Mesenchymal stem cell (in vitro differentiated cells and primary cell): ENCODE measurements at regions not wholly inside any gene's neighbourhood (a gene's known extent, or its start where the extent isn't known, plus 50 kb on each side); places are given as distances from the start of the nearest gene placed in this dataset.
A peak's percentile ranks its signal among the peaks of the same experiment; 100 is the strongest.

ENCODE experiments used
- DNase-seq: peaks from one replicate; pipeline ENCODE4 v3.0.0-alpha.2; 2013
- H2AFZ ChIP-seq: one replicate; pipeline ENCODE4 v1.6.1; 2013; ENCODE audit warnings: low read depth, mild to moderate bottlenecking, control low read depth, inconsistent platforms, low read length, moderate library complexity
- H2AK5ac ChIP-seq: 2 replicates; pipeline ENCODE4 v1.6.1; 2013; ENCODE audit warnings: low read length, moderate library complexity, mild to moderate bottlenecking, inconsistent platforms; ENCODE audit not compliant: severe bottlenecking
- H2BK120ac ChIP-seq: one replicate; pipeline ENCODE4 v1.6.1; 2013; ENCODE audit warnings: low read depth, mild to moderate bottlenecking, inconsistent platforms, low read length, moderate library complexity
- H2BK12ac ChIP-seq, 2 experiments: one replicate each; pipeline ENCODE4 v1.6.1; 2013; ENCODE audit warnings: inconsistent platforms in 2 of 2, low read length in 2 of 2, mild to moderate bottlenecking in 2 of 2, moderate library complexity in 2 of 2, control low read depth in 1 of 2
- H2BK15ac ChIP-seq: one replicate; pipeline ENCODE4 v1.6.1; 2013; ENCODE audit warnings: mild to moderate bottlenecking, low read depth, inconsistent platforms; ENCODE audit not compliant: poor library complexity, severe bottlenecking
- H2BK5ac ChIP-seq: 2 replicates; pipeline ENCODE4 v1.6.1; 2013; ENCODE audit warnings: low read depth, mild to moderate bottlenecking, low read length, control low read depth, inconsistent platforms; ENCODE audit not compliant: poor library complexity, severe bottlenecking
- H3K14ac ChIP-seq, 2 experiments: one replicate each; pipeline ENCODE4 v1.6.1; 2013; ENCODE audit warnings: inconsistent platforms in 2 of 2, low read length in 2 of 2, control low read depth in 1 of 2, mild to moderate bottlenecking in 1 of 2, moderate library complexity in 1 of 2
- H3K18ac ChIP-seq, 2 experiments: one replicate each; pipeline ENCODE4 v1.6.1; 2013; ENCODE audit warnings: inconsistent platforms in 2 of 2, low read length in 2 of 2, control low read depth in 1 of 2, low read depth in 1 of 2, mild to moderate bottlenecking in 1 of 2
- H3K23ac ChIP-seq, 2 experiments: one replicate each; pipeline ENCODE4 v1.6.1; 2013; ENCODE audit warnings: inconsistent platforms in 2 of 2, low read length in 2 of 2, mild to moderate bottlenecking in 2 of 2, moderate library complexity in 2 of 2, control low read depth in 1 of 2
- H3K27ac ChIP-seq: 2 replicates; pipeline ENCODE4 v1.5.1; 2013; ENCODE audit warnings: mild to moderate bottlenecking, moderate library complexity, low read length, control low read depth, inconsistent platforms; ENCODE audit not compliant: poor library complexity, severe bottlenecking
- H3K27me3 ChIP-seq, 2 experiments: 2 replicates each; pipeline versions ENCODE4 v1.6.1 to v1.7.0; 2013; ENCODE audit warnings: low read length in 2 of 2, mild to moderate bottlenecking in 2 of 2, moderate library complexity in 2 of 2, control low read depth in 1 of 2, inconsistent platforms in 1 of 2; ENCODE audit not compliant: control insufficient read depth in 1 of 2, insufficient read depth in 1 of 2
- H3K36me3 ChIP-seq, 2 experiments: 2 replicates each; pipeline versions ENCODE4 v1.6.1 to v1.7.0; 2013; ENCODE audit warnings: low read length in 2 of 2, control low read depth in 1 of 2, inconsistent platforms in 1 of 2, low read depth in 1 of 2, mild to moderate bottlenecking in 1 of 2; ENCODE audit not compliant: insufficient read depth in 2 of 2, control insufficient read depth in 1 of 2
- H3K4ac ChIP-seq, 2 experiments: one replicate each; pipeline ENCODE4 v1.6.1; 2013; ENCODE audit warnings: inconsistent platforms in 2 of 2, low read length in 2 of 2, mild to moderate bottlenecking in 2 of 2, moderate library complexity in 2 of 2, control low read depth in 1 of 2, low read depth in 1 of 2
- H3K4me1 ChIP-seq: 2 replicates; pipeline ENCODE4 v1.6.1; 2013; ENCODE audit warnings: low read depth, low read length, control low read depth; ENCODE audit not compliant: control insufficient read depth, insufficient read depth
- H3K4me2 ChIP-seq: 2 replicates; pipeline ENCODE4 v1.6.1; 2013; ENCODE audit warnings: low read length, mild to moderate bottlenecking, inconsistent platforms; ENCODE audit not compliant: poor library complexity, severe bottlenecking
- H3K4me3 ChIP-seq, 2 experiments: 2 replicates each; pipeline versions ENCODE4 v1.5.1 to v1.7.0; 2013; ENCODE audit warnings: low read length in 2 of 2, mild to moderate bottlenecking in 2 of 2, control low read depth in 1 of 2, low read depth in 1 of 2; ENCODE audit not compliant: insufficient read depth in 1 of 2
- H3K79me1 ChIP-seq: replicated peaks from 2 replicates; pipeline ENCODE4 v1.6.1; 2013; ENCODE audit warnings: mild to moderate bottlenecking, control low read depth, low read length, inconsistent platforms; ENCODE audit not compliant: poor library complexity, severe bottlenecking
- H3K9ac ChIP-seq: 2 replicates; pipeline ENCODE4 v1.7.0; 2013; ENCODE audit warnings: mild to moderate bottlenecking, low read length, moderate library complexity
- H3K9me3 ChIP-seq: 2 replicates; pipeline ENCODE4 v1.7.0; 2013; ENCODE audit warnings: mild to moderate bottlenecking, low read length; ENCODE audit not compliant: control insufficient read depth
- H4K8ac ChIP-seq: one replicate; pipeline ENCODE4 v1.6.1; 2013; ENCODE audit warnings: inconsistent platforms, mild to moderate bottlenecking, low read length, moderate library complexity
- H4K91ac ChIP-seq: one replicate; pipeline ENCODE4 v1.6.1; 2013; ENCODE audit warnings: mild to moderate bottlenecking, low read length, inconsistent platforms
- WGBS: methylation state at CpG from one replicate; pipeline ENCODE4 v1.1.7; 2013; ENCODE audit warnings: mixed read lengths; 5-methylcytosine and 5-hydroxymethylcytosine counted together

GRCh38 chr16:5820472-5820871, 722.9 kb upstream of the EEF2KMT start:
- WGBS = 64% methylated on average over 11 of the region's 13 CpGs
- no peak overlapping the region for H2AFZ ChIP-seq

GRCh38 chr16:5815570-5816237, 718.1 kb upstream of the EEF2KMT start:
- Histone ChIP-seq H2BK120ac (no peak overlapping the region), H2BK15ac (no peak overlapping the region), H3K27ac (no peak overlapping the region), H3K4ac (no peak overlapping the region), H3K4me1 (no peaks in the 10 kb centered on the region), H3K27me3 (no peaks in the 10 kb centered on the region), H3K23ac (no peak overlapping the region), H3K4me2 (no peak overlapping the region), H3K36me3 (no peaks in the 10 kb centered on the region), H2BK5ac (no peak overlapping the region), H4K91ac (no peak overlapping the region), H3K4me3 (no peak overlapping the region), H2BK12ac (no peak overlapping the region), H2AFZ (no peak overlapping the region), H3K9ac (no peak overlapping the region), H3K9me3 (no peaks in the 10 kb centered on the region), H2AK5ac (no peak overlapping the region), H3K79me1 (no peaks in the 10 kb centered on the region), H3K14ac (no peak overlapping the region), H4K8ac (no peak overlapping the region), H3K18ac (no peak overlapping the region)
- WGBS = 59% methylated on average over 6 of the region's 6 CpGs
- no peak for DNase-seq

More at GRCh38 chr16:5820472-5820871, 722.9 kb upstream of the EEF2KMT start:
- Histone ChIP-seq H3K27me3 (no peaks in the 10 kb centered on the region), H4K8ac (no peak overlapping the region), H3K4ac (no peak overlapping the region), H3K9me3 (no peaks in the 10 kb centered on the region), H3K79me1 (no peaks in the 10 kb centered on the region), H3K4me1 (no peaks in the 10 kb centered on the region), H3K14ac (no peak overlapping the region), H4K91ac (no peak overlapping the region), H2AK5ac (no peak overlapping the region), H2BK120ac (no peak overlapping the region), H3K9ac (no peak overlapping the region), H3K27ac (no peak overlapping the region), H3K23ac (no peak overlapping the region), H3K4me2 (no peak overlapping the region), H3K18ac (no peak overlapping the region), H2BK5ac (no peak overlapping the region), H2BK12ac (no peak overlapping the region), H2BK15ac (no peak overlapping the region), H3K4me3 (no peak overlapping the region), H3K36me3 (no peaks in the 10 kb centered on the region)
- DNase-seq = no peak

- no peak overlapping the region for H2BK5ac ChIP-seq
- no peak overlapping the region for H4K8ac ChIP-seq
- H2BK12ac ChIP-seq = no peak overlapping the region
- H3K14ac ChIP-seq = no peak overlapping the region
- H4K91ac ChIP-seq = no peak overlapping the region
- no peak for DNase-seq
- H2AK5ac ChIP-seq = no peak overlapping the region
- H3K27me3 ChIP-seq = no peaks in the 10 kb centered on the region
- peaks cover 20% of the 10 kb centered on the region for H3K9me3 ChIP-seq
- no peak overlapping the region for H2BK15ac ChIP-seq
- no peak overlapping the region for H3K4me2 ChIP-seq
- H3K36me3 ChIP-seq = no peaks in the 10 kb centered on the region
- H3K4me3 ChIP-seq = no peak overlapping the region
- no peak overlapping the region for H2AFZ ChIP-seq
- no peak overlapping the region for H3K4ac ChIP-seq
- H3K27ac ChIP-seq = no peak overlapping the region
- no peak overlapping the region for H2BK120ac ChIP-seq
- H3K79me1 ChIP-seq = no peaks in the 10 kb centered on the region
- WGBS = 93% methylated on average over 8 of the region's 8 CpGs
- H3K23ac ChIP-seq = no peak overlapping the region
- H3K4me1 ChIP-seq = no peaks in the 10 kb centered on the region
- no peak overlapping the region for H3K9ac ChIP-seq
- H3K18ac ChIP-seq = no peak overlapping the region
These were observed 703.8 kb upstream of the EEF2KMT start for GRCh38 chr16:5801396-5801795.

- Histone ChIP-seq H3K18ac (no peak overlapping the region), H2AFZ (no peak overlapping the region), H3K4me2 (no peak overlapping the region), H3K14ac (no peak overlapping the region), H3K4ac (no peak overlapping the region), H2BK5ac (no peak overlapping the region), H2BK15ac (no peak overlapping the region), H3K36me3 (no peaks in the 10 kb centered on the region), H3K9me3 (peaks cover 12% of the 10 kb centered on the region), H3K23ac (no peak overlapping the region), H3K27ac (no peak overlapping the region), H2BK12ac (no peak overlapping the region), H3K79me1 (no peaks in the 10 kb centered on the region), H4K91ac (peak overlapping the region; percentile 62), H2AK5ac (no peak overlapping the region), H4K8ac (no peak overlapping the region), H3K4me3 (no peak overlapping the region), H3K9ac (no peak overlapping the region), H3K27me3 (no peaks in the 10 kb centered on the region), H3K4me1 (no peaks in the 10 kb centered on the region), H2BK120ac (no peak overlapping the region)
- 76% methylated on average over 3 of the region's 5 CpGs for WGBS
- no peak for DNase-seq
These were observed 696.0 kb upstream of the EEF2KMT start for GRCh38 chr16:5793556-5793955.
